A673 (cell line): ENCODE measurements at regions not wholly inside any gene's neighbourhood (a gene's known extent, or its start where the extent isn't known, plus 50 kb on each side); places are given as distances from the start of the nearest gene placed in this dataset.

ENCODE experiments used
- BruUV-seq: library from RNA; stranded (reverse); fragments of 400-500 nt; replicated peaks from 2 replicates; lab custom pipeline; 2021; lab: Mats Ljungman, UMichigan
- CTCF ChIA-PET: fragments of 300-600 bp; sonication (Branson Sonifier 250); formaldehyde crosslinking; loops from one replicate; lab custom pipeline; 2022; ENCODE audit warnings: antibody characterized with exemption; lab: Charles Lee
- POLR2A ChIA-PET: fragments of 300-600 bp; sonication (Branson Sonifier 250); formaldehyde crosslinking; loops from one replicate; lab custom pipeline; 2022; ENCODE audit warnings: antibody characterized with exemption; ENCODE audit not compliant: low non-redundant PET; lab: Charles Lee
- DNase-seq: peaks from one replicate; pipeline ENCODE4 v3.0.0-alpha.2; 2015; ENCODE audit warnings: low spot score
- H3K27ac ChIP-seq: fragments of 200-600 bp; sonication (generic); 2 replicates; pipeline ENCODE4 v1.5.1; 2016; ENCODE audit warnings: mixed run types, low read depth, mild to moderate bottlenecking, mixed read lengths, antibody characterized with exemption, low read length; ENCODE audit not compliant: poor library complexity, severe bottlenecking
- H3K27me3 ChIP-seq: fragments of 200-600 bp; sonication (generic); replicated peaks from 2 replicates; pipeline ENCODE4 v1.6.1; 2017; ENCODE audit warnings: mixed run types, low read depth, mild to moderate bottlenecking, mixed read lengths, antibody characterized with exemption, low read length; ENCODE audit not compliant: insufficient read depth, poor library complexity
- H3K36me3 ChIP-seq: fragments of 200-600 bp; sonication (generic); 2 replicates; pipeline ENCODE4 v1.6.1; 2016; ENCODE audit warnings: mixed run types, mild to moderate bottlenecking, mixed read lengths, antibody characterized with exemption, low read length; ENCODE audit not compliant: insufficient read depth, poor library complexity, severe bottlenecking
- H3K4me1 ChIP-seq: fragments of 200-600 bp; sonication (generic); 2 replicates; pipeline ENCODE4 v1.6.1; 2017; ENCODE audit warnings: mixed run types, mild to moderate bottlenecking, mixed read lengths, antibody characterized with exemption, low read length; ENCODE audit not compliant: insufficient read depth, poor library complexity, severe bottlenecking
- H3K4me3 ChIP-seq: fragments of 200-600 bp; sonication (generic); 2 replicates; pipeline ENCODE4 v1.5.1; 2016; ENCODE audit warnings: low read depth, mixed run types, mild to moderate bottlenecking, mixed read lengths, low read length; ENCODE audit not compliant: poor library complexity, severe bottlenecking
- H3K9me3 ChIP-seq: fragments of 200-600 bp; sonication (generic); 2 replicates; pipeline ENCODE4 v1.6.1; 2016; ENCODE audit warnings: mixed run types, low read depth, mild to moderate bottlenecking, mixed read lengths, antibody characterized with exemption, low read length; ENCODE audit not compliant: poor library complexity, severe bottlenecking
- CTCF ChIP-seq: fragments of 300-800, 200-600 bp; sonication (generic); conservative IDR thresholded peaks from 2 replicates; pipeline ENCODE4 v1.5.1; 2017; ENCODE audit warnings: low read depth, mild to moderate bottlenecking, antibody characterized with exemption, low read length, moderate library complexity, mixed read lengths
- EZH2 ChIP-seq: fragments of 200-600 bp; sonication (generic); IDR thresholded peaks from 2 replicates; pipeline ENCODE4 v1.6.1; 2017; ENCODE audit warnings: borderline replicate concordance, low read depth, mild to moderate bottlenecking, mixed read lengths, antibody characterized with exemption, low read length; ENCODE audit not compliant: poor library complexity, severe bottlenecking
- intact Hi-C: fragments of 100-400 bp; cut with micrococcal nuclease; formaldehyde crosslinking; loops from one replicate; pipeline ENCODE4 v1.10.0; 2022; ENCODE audit not compliant: unreplicated experiment

GRCh38 chr16:85190572-85190971 is 78.3 kb upstream of the CIBAR2 start:
- no peaks in the 10 kb centered on the region for H3K4me1 ChIP-seq
- CTCF ChIA-PET: interaction anchor here (0.6 kb wide), 1 partner anchor 18 kb away, joined by 3 read pairs; no protein-coding TSS in a partner anchor
- TF ChIP-seq EZH2 (no peak), CTCF (no peak)
- H3K27me3 ChIP-seq: no peaks in the 10 kb centered on the region
- no TSS peak for BruUV-seq
- H3K4me3 ChIP-seq: no peak overlapping the region
- no peak for DNase-seq
- intact Hi-C loops: no loop called here
- H3K9me3 ChIP-seq: no peaks in the 10 kb centered on the region
- H3K27ac ChIP-seq: no peak overlapping the region
- POLR2A ChIA-PET: no interaction called here
- peaks cover 12% of the 10 kb centered on the region for H3K36me3 ChIP-seq

DNA sequence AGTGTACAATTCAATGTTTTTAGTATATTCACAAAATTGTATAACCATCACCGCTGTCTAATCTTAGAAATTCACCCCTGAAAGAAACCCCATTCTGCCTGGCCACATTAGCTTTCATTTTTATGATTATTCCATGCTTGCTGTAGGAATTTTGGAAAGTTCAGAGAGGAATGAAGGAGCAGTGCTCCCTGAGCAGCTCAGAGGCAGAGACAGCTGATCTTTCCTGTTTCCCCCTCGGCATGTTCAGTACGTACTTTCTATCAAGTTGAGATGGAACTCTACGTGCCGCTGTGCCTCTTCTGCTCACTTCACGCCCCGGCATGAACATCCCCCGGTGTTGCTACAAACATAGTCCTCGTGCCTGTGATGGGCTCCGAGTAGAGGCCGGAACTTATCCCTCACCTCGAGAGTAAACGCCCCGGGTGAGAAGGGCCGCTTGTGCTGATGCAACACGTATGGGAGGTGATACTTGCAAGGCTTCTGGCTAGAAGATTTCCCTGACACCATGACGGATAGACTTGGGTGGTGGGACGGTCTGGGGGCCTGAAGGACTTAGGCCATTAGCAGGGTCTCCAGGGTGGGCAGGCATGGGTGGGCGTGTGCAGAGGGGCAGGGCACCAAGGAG is 79.2 kb upstream of the CIBAR2 start:
- H3K27me3 ChIP-seq: no peaks in the 10 kb centered on the region
- BruUV-seq: no TSS peak
- intact Hi-C loops: no loop called here
- H3K36me3 ChIP-seq: peaks cover 8% of the 10 kb centered on the region
- no peak overlapping the region for H3K27ac ChIP-seq
- CTCF ChIA-PET: no interaction called here
- DNase-seq: no peak
- H3K4me1 ChIP-seq: no peaks in the 10 kb centered on the region
- no peak overlapping the region for H3K4me3 ChIP-seq
- no peak for TF ChIP-seq EZH2
- no peak for TF ChIP-seq CTCF
- POLR2A ChIA-PET: no interaction called here
- H3K9me3 ChIP-seq: no peaks in the 10 kb centered on the region

DNA sequence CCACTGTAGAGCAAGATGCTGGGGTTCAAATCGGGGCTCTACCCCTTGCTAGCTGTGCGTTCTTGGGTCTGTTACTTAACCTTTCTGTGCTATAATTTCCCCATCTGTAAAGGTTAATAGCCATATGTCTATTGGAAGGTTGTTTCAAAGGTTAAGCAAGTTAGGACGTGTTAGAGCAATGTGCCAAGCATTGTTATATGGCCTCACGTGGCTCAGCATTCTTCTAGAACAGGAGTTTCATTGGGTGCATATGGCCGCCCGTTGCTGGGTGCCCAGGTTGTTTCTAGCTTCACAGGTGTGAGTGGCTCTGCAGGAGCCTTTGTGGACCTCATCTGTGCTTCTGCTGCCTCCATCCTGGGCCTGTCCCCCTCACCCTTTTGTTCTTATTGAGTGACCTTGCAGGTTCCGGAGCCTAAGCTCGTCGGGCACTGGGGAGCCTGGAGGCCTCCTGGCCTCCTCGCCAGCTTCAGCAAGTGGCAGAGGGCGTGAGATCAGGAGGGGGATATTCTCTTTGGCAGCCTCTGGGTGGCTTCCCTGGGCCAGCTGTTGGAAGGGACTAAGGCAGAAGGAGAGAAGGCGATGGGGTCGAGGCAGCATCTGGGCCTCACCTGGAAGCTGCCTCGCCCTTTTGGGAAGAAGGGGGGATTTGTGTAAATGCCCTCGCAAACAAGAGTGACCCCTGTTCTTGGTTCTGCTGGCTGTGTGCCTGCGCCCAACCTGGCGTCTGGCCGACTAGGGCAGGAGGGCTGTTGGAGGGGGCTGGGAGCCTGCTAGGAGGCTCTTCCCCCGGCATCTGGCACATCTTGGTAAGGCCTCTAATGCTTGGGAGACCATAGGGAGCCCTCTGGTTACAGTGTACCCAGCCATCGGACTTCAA is 80.2 kb upstream of the CIBAR2 start:
- TF ChIP-seq CTCF (no peak), EZH2 (no peak)
- H3K9me3 ChIP-seq: no peaks in the 10 kb centered on the region
- no TSS peak for BruUV-seq
- DNase-seq: no peak
- H3K4me1 ChIP-seq: no peaks in the 10 kb centered on the region
- ChIA-PET POLR2A (no interaction called here), CTCF (no interaction called here)
- no peak overlapping the region for H3K4me3 ChIP-seq
- peaks cover 8% of the 10 kb centered on the region for H3K36me3 ChIP-seq
- H3K27me3 ChIP-seq: no peaks in the 10 kb centered on the region
- intact Hi-C loops: no loop called here
- H3K27ac ChIP-seq: no peak overlapping the region
